Renal pelvis (tissue), 1 donor: ENCODE measurements at regions not wholly inside any gene's neighbourhood (a gene's known extent, or its start where the extent isn't known, plus 50 kb on each side); places are given as distances from the start of the nearest gene placed in this dataset.

ENCODE experiments used
- DNase-seq: peaks from one replicate; pipeline ENCODE4 v3.0.0-alpha.2; 2013

- no peak for DNase-seq
Observed at GRCh38 chr3:182575941-182576340, 217.4 kb upstream of the ATP11B start.

- no peak for DNase-seq
Observed at GRCh38 chr3:182583545-182583944, 209.8 kb upstream of the ATP11B start.

GRCh38 chr3:182585532-182586150, 207.7 kb upstream of the ATP11B start:
- DNase-seq = no peak

GRCh38 chr3:182592747-182593146, 200.6 kb upstream of the ATP11B start:
- DNase-seq = no peak

- peak; percentile 29 for DNase-seq
Observed at GRCh38 chr3:182596676-182597410, 196.5 kb upstream of the ATP11B start.

- peak; percentile 23 for DNase-seq
Observed at GRCh38 chr3:182597621-182598041, 195.7 kb upstream of the ATP11B start.

- no peak for DNase-seq
Observed at GRCh38 chr3:182601597-182601996, 191.7 kb upstream of the ATP11B start.

GRCh38 chr3:182603501-182603900, 189.8 kb upstream of the ATP11B start:
- no peak for DNase-seq

- DNase-seq = no peak
Observed at GRCh38 chr3:182605882-182606611, 187.3 kb upstream of the ATP11B start.

GRCh38 chr3:182606905-182607504, 186.3 kb upstream of the ATP11B start:
- DNase-seq = no peak

- DNase-seq = no peak
Observed at GRCh38 chr3:182608832-182609231, 184.5 kb upstream of the ATP11B start.

- DNase-seq = no peak
Observed at GRCh38 chr3:182609575-182610156, 183.6 kb upstream of the ATP11B start.

GRCh38 chr3:182612332-182612731, 181.0 kb upstream of the ATP11B start:
- no peak for DNase-seq

GRCh38 chr3:182617500-182617899, 175.8 kb upstream of the ATP11B start:
- DNase-seq = no peak

- DNase-seq = peak; percentile 47
Observed at GRCh38 chr3:182618085-182618732, 175.1 kb upstream of the ATP11B start.

- no peak for DNase-seq
Observed at GRCh38 chr3:182618981-182619591, 174.2 kb upstream of the ATP11B start.

GRCh38 chr3:182620723-182621434, 172.4 kb upstream of the ATP11B start:
- DNase-seq = no peak

- no peak for DNase-seq
Observed at GRCh38 chr3:182621435-182622240, 171.7 kb upstream of the ATP11B start.

- DNase-seq = no peak
Observed at GRCh38 chr3:182622241-182622545, 171.1 kb upstream of the ATP11B start.
